ENCODE measurements at regions not wholly inside any gene's neighbourhood (a gene's known extent, or its start where the extent isn't known, plus 50 kb on each side); places are given as distances from the start of the nearest gene placed in this dataset.
A peak's percentile ranks its signal among the peaks of the same experiment; 100 is the strongest.

DNA sequence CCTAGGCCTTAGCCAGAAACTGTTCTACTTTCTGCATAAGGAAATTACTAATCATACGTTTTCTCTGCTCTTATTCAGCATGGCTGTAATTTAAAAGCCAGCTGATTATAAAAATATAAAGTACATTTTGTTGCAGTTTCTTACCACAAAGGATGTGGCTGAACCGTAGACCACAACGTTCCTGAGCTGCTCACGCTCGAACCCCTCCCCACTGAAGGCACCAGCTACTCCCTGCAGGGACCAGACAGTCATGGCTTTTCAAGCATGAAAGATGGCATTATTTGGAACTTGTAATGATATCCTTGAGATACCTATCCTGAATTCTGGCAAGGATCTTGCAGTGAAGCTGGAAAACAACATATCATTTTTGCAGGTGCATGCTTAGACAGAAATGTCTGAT, 91.8 kb upstream of the DMRT1 start:
- no peak for DNase-seq (ENCODE audit: insufficient read length, low spot score, missing footprints)
- Histone ChIP-seq H3K9me3 (ENCODE audit: low read depth, low read length) (no peaks in the 10 kb centered on the region), H3K4me3 (ENCODE audit: insufficient read depth, low read length) (no peak overlapping the region), H3K4me1 (ENCODE audit: insufficient read depth, low read length) (peaks cover 29% of the 10 kb centered on the region), H3K79me2 (ENCODE audit: insufficient read depth, low read length) (no peaks in the 10 kb centered on the region), H2AFZ (ENCODE audit: low read length) (no peak overlapping the region), H4K20me1 (ENCODE audit: insufficient read depth, low read length) (peaks cover 4% of the 10 kb centered on the region), H3K27ac (ENCODE audit: low read depth, low read length) (peak overlapping the region; percentile 4), H3K27me3 (ENCODE audit: insufficient read depth, low read length) (no peaks in the 10 kb centered on the region), H3K4me2 (ENCODE audit: insufficient read depth, low read length) (no peak overlapping the region), H3K36me3 (ENCODE audit: insufficient read depth, low read length) (peaks cover 25% of the 10 kb centered on the region)
- TF ChIP-seq, protein P1, sequence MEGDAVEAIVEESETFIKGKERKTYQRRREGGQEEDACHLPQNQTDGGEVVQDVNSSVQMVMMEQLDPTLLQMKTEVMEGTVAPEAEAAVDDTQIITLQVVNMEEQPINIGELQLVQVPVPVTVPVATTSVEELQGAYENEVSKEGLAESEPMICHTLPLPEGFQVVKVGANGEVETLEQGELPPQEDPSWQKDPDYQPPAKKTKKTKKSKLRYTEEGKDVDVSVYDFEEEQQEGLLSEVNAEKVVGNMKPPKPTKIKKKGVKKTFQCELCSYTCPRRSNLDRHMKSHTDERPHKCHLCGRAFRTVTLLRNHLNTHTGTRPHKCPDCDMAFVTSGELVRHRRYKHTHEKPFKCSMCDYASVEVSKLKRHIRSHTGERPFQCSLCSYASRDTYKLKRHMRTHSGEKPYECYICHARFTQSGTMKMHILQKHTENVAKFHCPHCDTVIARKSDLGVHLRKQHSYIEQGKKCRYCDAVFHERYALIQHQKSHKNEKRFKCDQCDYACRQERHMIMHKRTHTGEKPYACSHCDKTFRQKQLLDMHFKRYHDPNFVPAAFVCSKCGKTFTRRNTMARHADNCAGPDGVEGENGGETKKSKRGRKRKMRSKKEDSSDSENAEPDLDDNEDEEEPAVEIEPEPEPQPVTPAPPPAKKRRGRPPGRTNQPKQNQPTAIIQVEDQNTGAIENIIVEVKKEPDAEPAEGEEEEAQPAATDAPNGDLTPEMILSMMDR (IDR thresholded peaks at IDR 0.05; ENCODE audit: extremely low read depth, low read depth, low read length): no peak

DNA sequence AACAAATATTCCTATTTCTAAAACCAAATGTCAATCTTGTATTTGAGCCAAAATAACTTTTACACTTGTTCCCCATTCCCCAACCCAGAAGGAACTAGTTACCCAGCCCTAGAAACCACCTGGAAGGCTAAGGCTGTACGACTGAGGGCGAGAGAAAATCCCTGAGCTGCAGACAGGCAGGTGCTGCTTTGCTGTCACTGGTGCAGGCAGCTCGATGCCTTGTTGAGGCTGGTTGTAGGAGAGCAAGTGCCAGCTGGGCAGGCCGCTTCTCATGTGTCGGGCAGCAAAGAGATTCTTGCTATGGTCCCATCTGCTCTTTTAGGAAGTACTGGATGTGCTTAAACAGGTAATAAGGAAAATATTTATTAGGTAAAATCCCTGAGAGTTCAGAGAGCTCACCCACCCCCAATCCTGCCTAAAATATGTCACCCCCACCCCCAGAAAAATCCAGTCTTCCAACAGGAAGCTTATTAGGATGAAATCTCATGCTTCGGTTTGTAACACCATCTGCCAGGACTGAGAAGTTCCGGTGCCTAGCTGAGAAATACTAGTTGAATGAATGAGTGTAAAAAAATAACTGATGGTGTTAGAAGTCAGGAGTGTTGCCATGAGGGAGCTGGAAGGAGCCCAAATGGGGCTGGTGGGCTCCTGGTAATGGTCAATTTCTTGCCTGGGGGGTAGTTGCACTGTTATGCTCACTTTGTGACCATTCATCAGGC, 91.1 kb upstream of the DMRT1 start:
- H3K4me2 ChIP-seq (ENCODE audit: insufficient read depth, low read length): peak overlapping the region; percentile 86

DNA sequence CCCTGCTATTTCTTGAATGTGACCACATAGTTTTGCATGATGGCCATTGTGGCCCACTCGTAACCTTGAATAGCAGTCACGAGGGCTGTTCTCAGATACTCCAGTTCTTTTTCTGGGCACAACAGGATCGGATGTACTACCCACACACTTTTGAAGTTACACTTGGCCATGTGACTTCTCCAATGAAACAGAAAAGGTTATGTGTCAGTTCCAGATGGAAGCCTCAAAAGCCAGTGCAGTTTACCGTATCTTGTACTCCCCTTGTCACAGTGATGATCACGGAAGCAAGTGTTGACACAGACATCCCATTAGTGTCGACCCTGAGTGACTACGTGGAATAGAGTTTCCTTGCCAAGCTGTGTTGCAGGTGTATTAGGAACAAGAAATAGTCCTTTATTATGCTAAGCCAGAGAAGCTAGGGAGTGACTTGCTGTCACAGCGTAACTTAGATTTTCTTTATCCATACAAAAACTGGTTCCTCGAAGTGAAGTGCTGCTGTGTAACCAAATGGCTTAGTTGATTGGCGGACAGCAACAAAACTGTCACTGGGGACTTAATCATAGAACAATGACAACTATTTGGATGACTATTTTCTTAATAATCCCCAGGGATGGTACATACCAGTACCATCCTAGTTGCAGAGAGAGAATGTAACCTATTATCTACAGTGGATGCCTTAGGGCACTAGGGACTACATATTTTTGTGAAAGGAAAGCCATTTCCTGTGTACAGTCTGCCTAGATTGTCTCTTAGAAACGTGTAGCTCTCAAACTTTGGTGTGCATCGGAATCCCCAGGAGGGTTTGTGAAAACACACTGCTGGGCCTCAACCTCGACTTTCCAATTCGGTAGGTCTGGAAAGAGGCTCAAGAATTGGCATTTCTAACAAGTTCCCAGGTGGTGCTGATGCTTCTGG, 90.1 kb upstream of the DMRT1 start:
- Histone ChIP-seq H3K4me2 (ENCODE audit: insufficient read depth, low read length) (peak overlapping the region; percentile 86), H4K20me1 (ENCODE audit: insufficient read depth, low read length) (peaks cover 4% of the 10 kb centered on the region), H3K79me2 (ENCODE audit: insufficient read depth, low read length) (no peaks in the 10 kb centered on the region), H3K4me1 (ENCODE audit: insufficient read depth, low read length) (peaks cover 35% of the 10 kb centered on the region), H3K9me3 (ENCODE audit: low read depth, low read length) (no peaks in the 10 kb centered on the region), H3K27me3 (ENCODE audit: insufficient read depth, low read length) (no peaks in the 10 kb centered on the region), H3K4me3 (ENCODE audit: insufficient read depth, low read length) (peak overlapping the region; percentile 39), H3K27ac (ENCODE audit: low read depth, low read length) (peak overlapping the region; percentile 98), H2AFZ (ENCODE audit: low read length) (no peak overlapping the region), H3K36me3 (ENCODE audit: insufficient read depth, low read length) (peaks cover 14% of the 10 kb centered on the region)
- DNase-seq (ENCODE audit: insufficient read length, low spot score, missing footprints): peak; percentile 71
- TF ChIP-seq, protein P1 (IDR thresholded peaks at IDR 0.05; ENCODE audit: extremely low read depth, low read depth, low read length): no peak

More for the DNA sequence above, 91.1 kb upstream of the DMRT1 start:
- Histone ChIP-seq H4K20me1 (ENCODE audit: insufficient read depth, low read length) (peaks cover 4% of the 10 kb centered on the region), H3K36me3 (ENCODE audit: insufficient read depth, low read length) (peaks cover 19% of the 10 kb centered on the region), H3K9me3 (ENCODE audit: low read depth, low read length) (no peaks in the 10 kb centered on the region), H2AFZ (ENCODE audit: low read length) (no peak overlapping the region), H3K27me3 (ENCODE audit: insufficient read depth, low read length) (no peaks in the 10 kb centered on the region), H3K4me1 (ENCODE audit: insufficient read depth, low read length) (peaks cover 29% of the 10 kb centered on the region), H3K4me3 (ENCODE audit: insufficient read depth, low read length) (no peak overlapping the region), H3K79me2 (ENCODE audit: insufficient read depth, low read length) (no peaks in the 10 kb centered on the region), H3K27ac (ENCODE audit: low read depth, low read length) (peak overlapping the region; percentile 98)
- DNase-seq (ENCODE audit: insufficient read length, low spot score, missing footprints): no peak
- TF ChIP-seq, protein P1 (IDR thresholded peaks at IDR 0.05; ENCODE audit: extremely low read depth, low read depth, low read length): no peak

DNA sequence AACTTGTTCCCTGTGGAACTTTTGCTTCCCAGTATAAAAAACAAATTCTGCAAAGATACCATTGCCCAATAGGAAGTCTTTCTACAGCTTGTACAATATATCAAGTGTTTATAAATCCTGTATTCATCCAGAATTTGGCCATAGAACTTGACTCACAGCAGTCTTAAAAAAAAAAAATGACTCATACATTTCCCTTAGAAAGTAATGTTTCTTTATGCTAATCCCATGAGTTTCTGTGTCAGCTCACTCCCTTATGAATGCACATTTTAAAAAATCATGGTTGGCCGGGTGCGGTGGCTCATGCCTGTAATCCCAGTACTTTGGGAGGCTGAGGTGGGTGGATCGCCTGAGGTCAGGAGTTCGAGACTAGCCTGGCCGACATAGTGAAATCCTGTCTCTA, 89.3 kb upstream of the DMRT1 start:
- peak overlapping the region; percentile 98 for H3K27ac ChIP-seq (ENCODE audit: low read depth, low read length)
- H3K4me1 ChIP-seq (ENCODE audit: insufficient read depth, low read length): peaks cover 35% of the 10 kb centered on the region
- H3K36me3 ChIP-seq (ENCODE audit: insufficient read depth, low read length): peaks cover 9% of the 10 kb centered on the region
- TF ChIP-seq, protein P1 (IDR thresholded peaks at IDR 0.05; ENCODE audit: extremely low read depth, low read depth, low read length): no peak
- peak; percentile 93 for DNase-seq (ENCODE audit: insufficient read length, low spot score, missing footprints)
- H2AFZ ChIP-seq (ENCODE audit: low read length): no peak overlapping the region
- H4K20me1 ChIP-seq (ENCODE audit: insufficient read depth, low read length): peaks cover 4% of the 10 kb centered on the region
- no peak overlapping the region for H3K4me3 ChIP-seq (ENCODE audit: insufficient read depth, low read length)
- peak overlapping the region; percentile 86 for H3K4me2 ChIP-seq (ENCODE audit: insufficient read depth, low read length)
- H3K9me3 ChIP-seq (ENCODE audit: low read depth, low read length): no peaks in the 10 kb centered on the region
- no peaks in the 10 kb centered on the region for H3K79me2 ChIP-seq (ENCODE audit: insufficient read depth, low read length)
- no peaks in the 10 kb centered on the region for H3K27me3 ChIP-seq (ENCODE audit: insufficient read depth, low read length)
